ENCODE measurements at regions not wholly inside any gene's neighbourhood (a gene's known extent, or its start where the extent isn't known, plus 50 kb on each side); places are given as distances from the start of the nearest gene placed in this dataset.
"Not testable (repeated sequence)": the region's sequence is repeated elsewhere in the genome, so short reads cannot be mapped to it uniquely, and the experiment has no call there.

GRCh38 chr1:184192796-184193195, 141.3 kb downstream of the TSEN15 start:
- intact Hi-C loops (cut with DNase I; ENCODE audit: low total_unique reads): no loop called here

GRCh38 chr1:184193451-184193850, 141.9 kb downstream of the TSEN15 start:
- H3K27me3 ChIP-seq: no peaks in the 10 kb centered on the region
- no peaks in the 10 kb centered on the region for H3K4me1 ChIP-seq
- H3K27ac ChIP-seq: no peak overlapping the region
- intact Hi-C loops (cut with DNase I; ENCODE audit: low total_unique reads): no loop called here
- no peak overlapping the region for H3K4me3 ChIP-seq
- no peaks in the 10 kb centered on the region for H3K9me3 ChIP-seq
- DNase-seq (ENCODE audit: low spot score in 2 of 2): no peak
- no peak for TF ChIP-seq POLR2A (IDR thresholded peaks at IDR 0.05)
- TF ChIP-seq CTCF (IDR thresholded peaks at IDR 0.05): no peak
- no peaks in the 10 kb centered on the region for H3K36me3 ChIP-seq

More at GRCh38 chr1:184192796-184193195, 141.3 kb downstream of the TSEN15 start:
- TF ChIP-seq CTCF (IDR thresholded peaks at IDR 0.05) (no peak), POLR2AphosphoS5 (IDR thresholded peaks at IDR 0.05) (no peak), POLR2A (IDR thresholded peaks at IDR 0.05) (no peak)
- Histone ChIP-seq H3K27ac (no peak overlapping the region), H3K4me1 (no peaks in the 10 kb centered on the region), H3K9me3 (no peaks in the 10 kb centered on the region), H3K27me3 (no peaks in the 10 kb centered on the region), H3K4me3 (no peak overlapping the region), H3K36me3 (no peaks in the 10 kb centered on the region)
- no peak for DNase-seq (ENCODE audit: low spot score in 2 of 2)

DNA sequence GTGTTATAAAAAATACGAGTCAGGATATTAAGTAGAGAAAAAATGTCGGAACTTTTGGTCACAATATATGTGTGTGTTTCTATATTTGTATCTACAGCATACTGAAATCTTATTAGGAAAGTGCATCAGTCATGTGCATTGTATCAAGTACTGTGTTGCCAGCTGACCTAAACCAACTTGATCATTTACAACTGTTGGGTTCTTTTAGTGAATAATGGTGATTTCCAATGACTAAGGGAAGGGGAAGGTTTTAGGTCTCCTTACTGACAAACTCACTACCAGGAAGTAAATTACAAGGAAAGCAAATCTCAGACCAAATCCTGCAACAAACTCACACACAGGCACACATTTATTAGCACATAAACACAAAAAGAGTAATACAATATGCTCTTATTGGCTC, 142.7 kb downstream of the TSEN15 start:
- intact Hi-C loops (cut with DNase I; ENCODE audit: low total_unique reads): no loop called here
- H3K4me1 ChIP-seq: no peaks in the 10 kb centered on the region
- no peak for TF ChIP-seq CTCF (IDR thresholded peaks at IDR 0.05)
- no peaks in the 10 kb centered on the region for H3K27me3 ChIP-seq
- H3K27ac ChIP-seq: no peak overlapping the region
- H3K9me3 ChIP-seq: no peaks in the 10 kb centered on the region
- no peak for DNase-seq (ENCODE audit: low spot score in 2 of 2)
- H3K4me3 ChIP-seq: no peak overlapping the region
- no peaks in the 10 kb centered on the region for H3K36me3 ChIP-seq

DNA sequence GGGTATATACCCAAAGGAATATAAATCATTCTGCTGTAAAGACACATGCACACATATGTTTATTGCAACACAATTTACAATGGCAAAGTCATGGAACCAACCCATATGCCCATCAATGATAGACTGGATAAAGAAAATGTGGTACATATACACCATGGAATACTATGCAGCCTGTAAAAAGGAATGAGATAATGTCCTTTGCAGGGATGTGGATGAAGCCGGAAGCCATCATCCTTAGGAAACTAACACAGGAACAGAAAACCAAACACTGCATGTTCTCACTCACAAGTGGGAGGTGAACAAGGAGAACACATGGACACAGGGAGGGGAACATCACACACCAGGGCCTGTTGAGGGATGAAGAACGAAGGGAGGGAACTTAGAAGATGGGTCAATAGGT, 144.2 kb downstream of the TSEN15 start:
- H3K27ac ChIP-seq; H3K27me3 ChIP-seq; DNase-seq (ENCODE audit: low spot score in 2 of 2); H3K4me1 ChIP-seq; H3K9me3 ChIP-seq; intact Hi-C loops (cut with DNase I; ENCODE audit: low total_unique reads); H3K4me3 ChIP-seq; H3K36me3 ChIP-seq: not testable (repeated sequence)

GRCh38 chr1:184197831-184198230, 146.3 kb downstream of the TSEN15 start:
- H3K27me3 ChIP-seq: no peaks in the 10 kb centered on the region
- no peaks in the 10 kb centered on the region for H3K9me3 ChIP-seq
- TF ChIP-seq CTCF (IDR thresholded peaks at IDR 0.05): no peak
- TF ChIP-seq POLR2AphosphoS5 (IDR thresholded peaks at IDR 0.05): no peak
- no peak for TF ChIP-seq POLR2A (IDR thresholded peaks at IDR 0.05)
- H3K4me1 ChIP-seq: no peaks in the 10 kb centered on the region
- H3K27ac ChIP-seq: no peak overlapping the region
- no peak overlapping the region for H3K4me3 ChIP-seq
- H3K36me3 ChIP-seq: no peaks in the 10 kb centered on the region
- no peak for DNase-seq (ENCODE audit: low spot score in 2 of 2)
- intact Hi-C loops (cut with DNase I; ENCODE audit: low total_unique reads): no loop called here

DNA sequence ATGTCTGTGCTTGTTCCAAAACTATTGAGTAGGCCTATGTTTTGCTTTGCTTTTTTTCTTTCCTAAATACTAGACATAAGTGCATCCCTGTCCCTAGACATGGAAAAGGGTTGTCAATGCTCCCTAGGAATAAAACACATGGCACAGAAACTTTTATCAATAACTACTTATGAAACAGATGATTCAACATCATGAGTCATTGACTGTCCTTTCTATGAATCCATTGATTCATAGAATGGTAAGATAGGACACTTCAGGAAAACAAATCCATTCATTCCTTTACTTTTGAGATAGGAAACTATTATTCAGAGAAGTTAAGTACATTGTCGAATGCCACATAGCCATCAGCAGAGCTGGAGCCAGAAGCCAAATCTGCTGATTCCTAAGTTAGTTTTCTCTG, 147.5 kb downstream of the TSEN15 start:
- intact Hi-C loops (cut with DNase I; ENCODE audit: low total_unique reads): no loop called here
- TF ChIP-seq POLR2A (IDR thresholded peaks at IDR 0.05) (no peak), POLR2AphosphoS5 (IDR thresholded peaks at IDR 0.05) (no peak), CTCF (IDR thresholded peaks at IDR 0.05) (no peak)

More for the DNA sequence above, 147.5 kb downstream of the TSEN15 start:
- Histone ChIP-seq H3K9me3 (no peaks in the 10 kb centered on the region), H3K27me3 (no peaks in the 10 kb centered on the region), H3K36me3 (no peaks in the 10 kb centered on the region), H3K27ac (no peak overlapping the region), H3K4me3 (no peak overlapping the region), H3K4me1 (no peaks in the 10 kb centered on the region)
- no peak for DNase-seq (ENCODE audit: low spot score in 2 of 2)

Measured in breast epithelium (tissue), 4 donors.